GM23338 (cell line): ENCODE measurements at regions not wholly inside any gene's neighbourhood (a gene's known extent, or its start where the extent isn't known, plus 50 kb on each side); places are given as distances from the start of the nearest gene placed in this dataset.

Experiments
- CTCF ChIP-seq, 2 experiments: fragments of 200-600 bp in 1 of 2; sonication (generic) in 1 of 2; conservative IDR thresholded peaks; 2 replicates each; pipeline versions ENCODE4 v1.5.1 to v1.6.1; 2016 to 2017; ENCODE audit warnings: antibody characterized with exemption in 2 of 2, low read depth in 2 of 2, mild to moderate bottlenecking in 2 of 2, moderate library complexity in 1 of 2
- EZH2phosphoT487 ChIP-seq: fragments of 200-600 bp; sonication (generic); IDR thresholded peaks from one replicate; pipeline ENCODE4 v1.8.1; 2018; ENCODE audit warnings: antibody characterized with exemption; ENCODE audit not compliant: unreplicated experiment
- NANOG ChIP-seq: IDR thresholded peaks from 2 replicates; pipeline ENCODE4 v1.6.1; 2016; ENCODE audit warnings: antibody characterized with exemption, borderline replicate concordance
- POLR2AphosphoS5 ChIP-seq: IDR thresholded peaks from 2 replicates; pipeline ENCODE4 v1.6.1; 2016; ENCODE audit warnings: antibody characterized with exemption, low read depth
- TF ChIP-seq, protein P1 (sequence below): IDR thresholded peaks from one replicate; pipeline ENCODE4 v1.6.1; 2018; ENCODE audit warnings: antibody characterized with exemption; ENCODE audit not compliant: unreplicated experiment

- TF ChIP-seq CTCF (conservative IDR thresholded peaks at IDR 0.05; ENCODE audit: low read depth in 2 of 2) (no peak), EZH2phosphoT487 (no peak), POLR2AphosphoS5 (no peak), NANOG (no peak)
- TF ChIP-seq, protein P1, sequence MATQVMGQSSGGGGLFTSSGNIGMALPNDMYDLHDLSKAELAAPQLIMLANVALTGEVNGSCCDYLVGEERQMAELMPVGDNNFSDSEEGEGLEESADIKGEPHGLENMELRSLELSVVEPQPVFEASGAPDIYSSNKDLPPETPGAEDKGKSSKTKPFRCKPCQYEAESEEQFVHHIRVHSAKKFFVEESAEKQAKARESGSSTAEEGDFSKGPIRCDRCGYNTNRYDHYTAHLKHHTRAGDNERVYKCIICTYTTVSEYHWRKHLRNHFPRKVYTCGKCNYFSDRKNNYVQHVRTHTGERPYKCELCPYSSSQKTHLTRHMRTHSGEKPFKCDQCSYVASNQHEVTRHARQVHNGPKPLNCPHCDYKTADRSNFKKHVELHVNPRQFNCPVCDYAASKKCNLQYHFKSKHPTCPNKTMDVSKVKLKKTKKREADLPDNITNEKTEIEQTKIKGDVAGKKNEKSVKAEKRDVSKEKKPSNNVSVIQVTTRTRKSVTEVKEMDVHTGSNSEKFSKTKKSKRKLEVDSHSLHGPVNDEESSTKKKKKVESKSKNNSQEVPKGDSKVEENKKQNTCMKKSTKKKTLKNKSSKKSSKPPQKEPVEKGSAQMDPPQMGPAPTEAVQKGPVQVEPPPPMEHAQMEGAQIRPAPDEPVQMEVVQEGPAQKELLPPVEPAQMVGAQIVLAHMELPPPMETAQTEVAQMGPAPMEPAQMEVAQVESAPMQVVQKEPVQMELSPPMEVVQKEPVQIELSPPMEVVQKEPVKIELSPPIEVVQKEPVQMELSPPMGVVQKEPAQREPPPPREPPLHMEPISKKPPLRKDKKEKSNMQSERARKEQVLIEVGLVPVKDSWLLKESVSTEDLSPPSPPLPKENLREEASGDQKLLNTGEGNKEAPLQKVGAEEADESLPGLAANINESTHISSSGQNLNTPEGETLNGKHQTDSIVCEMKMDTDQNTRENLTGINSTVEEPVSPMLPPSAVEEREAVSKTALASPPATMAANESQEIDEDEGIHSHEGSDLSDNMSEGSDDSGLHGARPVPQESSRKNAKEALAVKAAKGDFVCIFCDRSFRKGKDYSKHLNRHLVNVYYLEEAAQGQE: no peak
Observed at GRCh38 chr4:32423267-32423666, 1703.1 kb downstream of the PCDH7 start.
